Dedifferentiated amniotic fluid mesenchymal stem cell (primary cell): ENCODE measurements at regions not wholly inside any gene's neighbourhood (a gene's known extent, or its start where the extent isn't known, plus 50 kb on each side); places are given as distances from the start of the nearest gene placed in this dataset.
"Not testable (repeated sequence)": the region's sequence is repeated elsewhere in the genome, so short reads cannot be mapped to it uniquely, and the experiment has no call there.

Experiments used
- DNase-seq: peaks from one replicate; pipeline ENCODE4 v3.0.0-alpha.2; 2016; ENCODE audit errors: extremely low spot score

DNA sequence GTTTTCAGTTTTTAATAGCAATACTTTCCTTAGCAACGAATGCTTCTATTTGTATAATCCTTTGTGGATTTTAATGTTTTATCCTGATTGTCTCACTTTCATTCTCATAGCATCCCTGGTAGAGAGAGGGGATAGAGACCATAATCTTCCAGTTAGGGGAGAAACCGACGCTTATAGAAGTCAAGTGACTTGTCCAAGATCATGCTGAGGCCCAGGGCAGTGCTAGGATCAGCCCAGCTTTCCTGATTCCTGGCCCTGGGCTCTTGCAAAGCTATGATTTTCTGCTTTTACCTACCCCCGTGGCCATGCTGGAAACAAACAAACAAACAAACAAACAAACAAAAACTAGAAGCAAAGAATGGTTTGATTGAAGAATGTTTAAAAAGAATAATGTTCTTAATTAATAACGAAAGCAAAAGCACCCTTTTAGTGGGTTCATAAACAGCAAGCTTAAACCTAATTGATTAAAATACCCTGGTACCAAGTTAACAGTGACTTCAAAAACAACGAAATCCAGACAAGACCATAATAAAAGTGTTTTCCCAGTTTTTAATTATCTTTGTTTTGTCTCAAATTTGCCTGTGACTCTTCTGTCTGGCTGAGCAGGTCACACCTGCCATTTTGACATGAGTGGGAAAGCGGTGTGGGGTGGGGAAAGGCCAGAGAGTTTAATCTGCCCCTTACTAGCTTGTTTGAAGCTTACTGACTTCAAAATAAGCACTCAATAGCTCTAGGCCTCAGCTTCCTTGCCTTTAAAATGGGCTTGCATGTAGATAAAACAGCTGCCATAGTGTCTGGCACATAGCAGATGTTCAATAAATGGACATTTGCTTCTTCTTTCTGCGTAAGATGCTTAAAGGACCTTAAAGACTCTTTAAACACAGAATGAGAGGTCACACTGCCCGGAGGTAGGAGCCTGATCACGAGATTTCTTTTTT lies 116.6 kb upstream of the MYCN start:
- DNase-seq = no peak

DNA sequence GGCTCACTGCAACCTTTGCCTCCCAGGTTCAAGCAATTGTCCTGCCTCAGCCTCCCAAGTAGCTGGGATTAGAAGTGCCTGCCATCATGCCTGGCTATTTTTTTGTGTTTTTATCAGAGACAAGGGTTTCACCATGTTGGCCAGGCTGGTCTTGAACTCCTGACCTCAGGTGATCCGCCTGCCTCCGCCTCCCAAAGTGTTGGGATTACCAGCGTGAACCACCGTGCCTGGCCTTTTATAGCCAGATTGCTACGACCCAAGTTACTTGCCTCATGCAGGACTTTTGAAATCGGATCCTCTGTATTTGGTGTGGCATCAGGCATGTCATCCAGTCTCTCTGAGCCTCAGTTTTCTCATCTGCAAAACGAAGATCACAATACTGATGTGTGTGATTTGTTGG lies 115.9 kb upstream of the MYCN start:
- not testable (repeated sequence) for DNase-seq

DNA sequence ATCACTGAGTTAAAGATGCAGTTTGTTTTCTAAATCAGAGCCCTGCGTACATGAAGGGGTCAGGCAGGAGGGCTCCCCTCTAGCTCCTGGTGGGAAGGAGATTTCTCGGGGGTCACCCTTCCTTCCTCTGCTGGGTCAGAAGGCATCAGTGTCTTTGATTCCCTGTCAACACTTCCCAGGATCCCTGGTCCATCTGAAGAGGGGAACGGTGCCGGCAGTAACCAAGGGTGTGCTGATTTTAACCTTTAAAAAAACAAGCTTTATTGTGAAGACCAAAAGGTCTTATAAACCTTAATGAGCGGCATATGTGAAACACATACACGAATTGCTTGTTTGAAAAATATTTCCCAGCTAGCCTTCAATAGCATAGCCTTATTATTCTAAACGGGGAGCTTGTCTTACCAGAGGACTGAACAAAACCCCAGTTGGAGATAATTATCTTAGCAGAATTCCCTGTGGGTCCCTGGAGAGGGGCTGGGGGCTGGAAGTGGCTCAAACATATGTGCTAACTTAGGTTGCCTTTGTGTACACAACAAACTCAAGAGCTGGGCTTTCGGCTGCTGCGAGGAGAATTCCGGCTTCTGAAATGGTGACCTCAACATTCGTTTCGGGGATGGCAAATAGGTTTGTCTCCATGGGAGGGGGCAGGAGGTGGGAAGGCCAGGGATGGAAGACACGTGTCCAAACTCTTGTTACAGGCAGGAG lies 114.9 kb upstream of the MYCN start:
- no peak for DNase-seq

DNA sequence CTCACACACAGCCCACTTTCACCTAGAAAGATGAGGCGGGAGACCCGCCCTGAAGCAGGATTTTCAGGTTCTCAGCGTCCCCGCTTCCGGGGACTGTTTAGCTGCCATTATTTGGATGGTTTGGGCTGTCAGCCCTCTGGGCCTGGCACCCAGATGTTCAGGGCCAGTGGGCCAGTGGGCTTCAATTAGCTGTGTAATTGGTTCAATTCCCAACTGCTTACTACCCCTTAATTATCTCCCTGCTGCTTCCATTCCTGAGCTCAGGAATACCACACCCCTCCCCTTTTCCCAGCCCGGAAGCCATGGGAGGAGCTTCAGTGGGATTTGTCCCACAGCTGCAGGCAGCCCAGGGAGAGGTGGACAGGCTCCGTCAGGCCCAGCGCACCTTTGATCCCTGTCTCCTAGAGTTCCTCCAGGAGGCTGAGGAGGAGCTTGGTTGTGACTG lies 114.1 kb upstream of the MYCN start:
- DNase-seq = no peak

DNA sequence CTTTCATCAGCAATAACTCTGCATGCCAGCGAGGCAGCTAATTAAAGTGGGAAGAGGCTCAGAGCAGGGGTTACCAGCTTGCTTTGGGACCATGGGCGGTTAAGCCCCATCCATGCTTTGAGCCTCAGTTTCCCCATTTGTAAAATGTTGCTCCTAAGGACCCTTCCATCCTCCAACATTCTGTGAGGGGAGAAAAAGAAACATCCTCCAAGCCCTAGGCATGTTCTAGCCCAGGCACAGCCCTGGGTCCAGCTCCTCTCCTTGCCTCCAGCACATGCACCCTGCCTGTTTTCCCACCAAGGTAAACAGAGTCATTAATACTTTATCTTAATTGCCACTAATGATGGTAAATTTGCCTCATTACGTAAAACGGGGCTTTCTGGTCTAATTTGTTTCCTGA lies 113.3 kb upstream of the MYCN start:
- DNase-seq = no peak

DNA sequence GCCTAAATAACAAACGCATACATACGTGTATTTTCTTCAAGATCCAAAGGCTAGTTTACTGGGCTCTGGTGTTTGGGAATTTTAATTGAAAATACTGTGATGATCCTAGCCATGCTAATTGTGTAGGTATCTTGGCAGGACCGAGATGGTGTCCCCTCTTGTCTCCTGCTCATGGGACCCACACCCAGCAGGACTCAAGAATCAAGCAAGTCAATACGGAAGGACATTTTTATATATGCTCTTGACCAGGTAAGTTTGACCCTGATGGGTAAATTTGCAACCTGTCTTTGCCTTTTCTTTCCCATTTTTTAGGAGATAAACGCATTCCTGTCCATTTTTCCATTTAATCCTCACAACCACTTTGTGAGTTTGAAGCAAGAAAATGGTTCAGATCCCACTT lies 111.8 kb upstream of the MYCN start:
- DNase-seq = no peak

DNA sequence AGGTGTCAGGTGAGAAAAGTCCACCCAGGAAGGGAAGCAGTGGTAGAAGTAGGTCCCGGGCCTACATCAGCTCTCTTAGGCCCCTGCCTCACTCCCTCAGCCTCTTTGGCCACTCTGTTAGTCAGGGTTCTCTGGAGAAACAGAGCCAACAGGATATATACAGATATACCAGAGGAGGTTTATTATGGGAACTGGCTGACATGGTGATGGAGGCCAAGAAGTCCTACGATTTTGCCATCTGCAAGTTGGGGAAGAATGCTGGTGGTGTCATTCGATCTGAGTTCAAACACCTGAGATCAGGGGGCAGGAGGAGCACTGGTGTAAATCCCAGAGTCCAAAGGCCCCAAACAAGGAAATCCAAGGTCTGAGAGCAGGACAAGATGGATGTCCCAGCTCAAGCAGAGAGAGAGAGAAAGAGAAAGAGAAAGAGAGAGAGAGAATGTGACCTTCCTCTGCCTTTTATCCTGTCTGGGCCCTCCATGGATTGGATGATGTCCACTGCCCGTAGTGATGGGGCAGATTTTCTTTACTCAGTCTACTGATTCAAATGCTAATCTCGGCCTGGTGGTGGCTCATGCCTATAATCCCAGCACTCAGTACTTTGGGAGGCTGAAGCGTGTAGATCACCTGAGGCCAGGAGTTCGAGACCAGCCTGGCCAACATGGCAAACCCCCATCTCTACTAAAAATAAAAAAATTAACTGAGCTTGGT lies 111.1 kb upstream of the MYCN start:
- DNase-seq = no peak

DNA sequence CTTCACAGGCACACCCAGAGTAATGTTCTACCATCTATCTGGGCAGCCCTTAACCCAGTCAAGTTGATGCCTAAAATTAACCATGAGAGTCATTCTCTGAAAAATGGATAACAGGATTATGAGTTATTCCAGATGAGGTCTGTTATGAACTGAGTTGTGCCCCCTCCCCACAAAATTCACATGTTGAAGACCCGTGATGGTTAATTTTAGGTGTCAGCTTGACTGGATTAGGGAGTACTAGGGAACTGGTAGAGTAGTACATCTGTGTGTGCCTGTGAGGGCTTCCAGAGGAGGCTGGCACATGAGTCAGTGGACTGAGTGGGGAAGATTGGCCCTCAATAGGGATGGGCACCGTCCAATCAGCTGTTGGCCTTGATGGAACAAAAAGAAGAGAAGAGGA lies 110.4 kb upstream of the MYCN start:
- DNase-seq = no peak

DNA sequence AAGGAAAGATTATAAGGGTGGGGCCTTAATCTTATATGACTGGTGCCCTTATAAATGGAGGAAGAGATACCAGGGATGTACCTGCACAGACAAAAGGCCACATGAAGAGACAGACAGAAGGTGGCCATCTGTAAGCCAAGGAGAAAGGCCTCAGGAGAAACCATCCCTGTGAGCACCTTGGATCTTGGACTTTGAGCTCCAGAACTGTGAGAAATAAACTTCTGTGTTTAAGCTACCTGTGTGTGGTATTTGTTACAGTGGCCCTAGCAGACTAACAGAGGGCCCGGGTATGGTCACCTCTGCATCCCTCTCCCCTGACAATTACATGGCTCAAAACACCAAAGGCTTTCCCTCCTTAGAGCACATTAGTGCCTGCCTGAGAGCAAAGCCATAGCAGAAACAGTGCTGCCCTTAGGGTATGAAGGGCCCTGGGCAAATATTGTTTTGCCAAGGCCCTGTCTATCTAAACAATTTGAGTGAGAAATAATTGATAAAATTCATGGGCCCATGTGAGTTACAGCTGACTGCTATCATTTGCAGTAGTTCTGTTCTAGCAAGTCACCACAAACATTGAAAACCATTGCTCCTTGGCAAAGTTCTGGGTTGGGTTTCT lies 109.3 kb upstream of the MYCN start:
- no peak for DNase-seq

DNA sequence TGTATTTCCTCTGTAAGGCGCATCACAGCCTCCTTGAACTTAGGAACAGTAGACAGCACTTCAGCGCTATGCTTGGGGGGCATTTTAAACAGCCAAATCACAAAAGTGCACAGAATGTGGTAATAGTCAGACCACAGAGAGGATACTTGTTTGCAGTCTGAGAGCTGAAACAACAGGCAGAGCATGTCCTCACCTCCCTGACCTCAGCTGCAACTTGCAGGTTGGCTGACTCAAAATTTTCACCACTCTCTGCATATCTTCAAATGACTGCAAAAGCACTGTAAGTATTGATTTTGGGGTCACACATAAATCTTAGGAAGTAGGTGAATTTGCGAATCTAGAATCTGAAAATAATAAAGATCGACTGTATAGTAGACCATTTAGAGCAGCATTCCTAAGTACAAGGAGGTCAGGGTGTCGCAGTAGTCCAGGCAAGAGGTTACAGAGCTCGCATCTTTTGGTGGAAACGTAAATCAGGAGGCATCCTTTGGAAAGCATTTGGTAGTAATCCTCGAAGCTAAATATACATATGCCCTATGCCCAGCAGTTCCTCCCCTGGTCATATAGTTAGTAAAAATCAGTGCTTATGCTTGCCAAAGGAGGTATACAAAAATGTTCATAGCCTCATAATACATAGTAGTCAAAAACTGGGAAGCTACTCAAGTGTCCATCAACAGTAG lies 108.2 kb upstream of the MYCN start:
- no peak for DNase-seq

DNA sequence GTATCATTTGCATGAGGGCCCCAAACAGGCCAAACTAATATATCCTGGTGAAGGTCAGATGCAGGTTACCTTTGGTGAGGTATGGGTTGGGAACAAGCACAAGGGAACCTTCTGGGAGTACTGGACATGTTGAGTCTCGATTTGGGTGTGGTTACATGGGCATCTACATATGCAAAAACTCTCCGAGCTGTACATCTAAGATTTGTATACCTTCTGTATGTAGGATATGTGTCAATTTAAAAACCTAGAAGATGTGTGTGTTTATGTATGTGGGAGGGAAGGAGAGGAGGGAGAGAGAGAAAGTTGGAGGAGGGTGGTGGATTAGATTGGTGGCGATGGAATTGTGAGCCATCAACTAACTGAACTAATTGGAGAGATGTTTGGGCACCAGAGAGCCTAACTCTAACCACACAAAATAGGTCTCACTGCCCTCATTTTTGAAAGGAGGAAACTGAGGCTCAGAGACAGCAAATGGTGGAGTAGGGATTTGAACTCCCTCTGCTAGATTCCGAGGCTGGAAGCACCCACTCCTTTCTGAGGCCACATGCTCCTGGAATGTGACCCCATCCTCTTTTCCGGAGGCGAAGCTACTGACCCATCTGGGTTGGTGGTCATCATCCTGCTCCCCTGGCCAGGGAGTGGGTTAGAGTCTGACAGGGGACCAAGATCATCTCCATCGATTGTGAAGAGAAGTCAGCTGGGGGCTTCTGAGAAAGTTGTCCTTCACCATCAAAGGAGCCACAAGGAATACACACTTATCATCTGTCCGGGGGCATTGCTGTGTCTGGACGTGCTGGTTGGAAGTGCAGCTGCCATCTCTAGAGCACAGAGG lies 107.3 kb upstream of the MYCN start:
- DNase-seq = no peak

DNA sequence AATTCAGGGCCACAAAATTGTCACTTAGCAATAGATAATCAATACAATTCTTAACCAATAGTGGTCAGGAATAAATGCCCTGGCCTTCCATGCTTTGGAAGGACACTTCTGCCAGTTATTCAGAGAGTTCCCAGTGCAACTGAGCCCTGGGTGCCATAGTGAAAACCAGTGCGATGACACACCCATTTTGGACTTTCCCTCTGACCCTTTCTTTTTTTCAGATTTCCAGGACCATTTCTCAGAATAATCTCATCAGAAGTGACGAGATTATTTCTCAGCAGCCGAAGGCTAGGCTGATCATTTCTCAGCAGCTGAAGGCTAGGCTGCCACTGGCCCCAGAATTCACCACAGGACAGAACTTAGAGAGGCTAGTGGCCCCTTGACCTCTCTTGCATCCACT lies 106.6 kb upstream of the MYCN start:
- no peak for DNase-seq

DNA sequence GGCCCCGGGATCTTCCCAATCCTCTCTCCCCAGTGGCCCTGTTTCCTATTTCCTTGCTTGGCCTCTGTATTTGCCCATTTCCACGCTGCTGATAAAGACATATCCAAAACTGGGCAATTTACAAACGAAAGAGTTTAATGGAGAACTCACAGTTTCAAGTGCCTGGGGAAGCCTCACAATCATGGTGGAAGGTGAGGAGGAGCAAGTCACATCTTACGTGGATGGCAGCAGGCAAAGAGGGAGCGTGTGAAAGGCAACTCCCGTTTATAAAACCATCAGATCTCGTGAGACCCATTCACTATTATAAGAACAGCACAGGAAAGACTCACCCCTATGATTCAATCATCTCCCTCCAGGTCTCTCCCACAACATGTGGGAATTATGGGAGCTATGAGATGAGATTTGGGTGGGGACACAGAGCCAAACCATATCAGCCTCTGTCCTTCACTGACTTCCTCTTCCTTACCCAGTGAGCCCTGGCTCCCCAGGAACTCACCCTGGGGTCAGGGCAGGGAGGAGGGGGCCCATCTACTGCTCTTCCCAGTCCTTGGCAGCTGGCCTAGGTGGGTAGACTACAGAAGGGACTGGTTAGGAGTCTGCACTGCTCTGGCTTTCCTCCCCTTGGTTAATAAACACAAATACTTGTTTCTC lies 105.8 kb upstream of the MYCN start:
- DNase-seq = no peak

DNA sequence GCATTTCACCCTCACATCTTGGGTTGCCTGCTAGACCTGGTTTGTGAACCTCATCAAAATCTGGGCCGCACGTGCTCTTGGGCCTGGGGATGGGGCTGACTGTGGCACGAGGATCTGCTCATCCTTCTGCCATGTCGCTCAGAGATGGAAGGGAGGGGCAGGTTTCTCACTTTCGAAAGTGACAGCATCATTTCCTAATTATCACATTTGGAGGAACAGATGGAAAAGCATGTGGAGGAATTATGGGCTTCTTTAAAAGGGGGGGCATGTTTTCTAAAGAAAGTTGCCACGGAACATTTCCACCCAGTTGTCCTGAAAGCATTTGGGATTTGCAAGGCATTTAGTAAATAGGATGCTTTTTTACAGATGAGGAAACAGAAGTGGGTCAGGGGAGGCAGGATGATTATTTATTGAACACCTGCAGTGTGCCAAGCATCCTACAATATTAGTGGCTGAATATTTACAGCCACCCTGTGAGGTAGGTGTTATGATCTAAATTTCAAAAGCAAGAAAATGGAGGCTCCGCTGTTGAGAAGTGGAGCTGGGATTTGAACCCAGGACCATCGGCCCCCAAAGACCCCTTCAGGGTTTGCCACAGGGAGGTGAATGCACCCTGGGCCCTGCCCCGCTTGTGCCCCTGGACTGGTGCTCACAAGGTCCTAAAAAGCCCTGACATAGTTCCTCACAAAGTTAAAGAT lies 104.2 kb upstream of the MYCN start:
- no peak for DNase-seq

DNA sequence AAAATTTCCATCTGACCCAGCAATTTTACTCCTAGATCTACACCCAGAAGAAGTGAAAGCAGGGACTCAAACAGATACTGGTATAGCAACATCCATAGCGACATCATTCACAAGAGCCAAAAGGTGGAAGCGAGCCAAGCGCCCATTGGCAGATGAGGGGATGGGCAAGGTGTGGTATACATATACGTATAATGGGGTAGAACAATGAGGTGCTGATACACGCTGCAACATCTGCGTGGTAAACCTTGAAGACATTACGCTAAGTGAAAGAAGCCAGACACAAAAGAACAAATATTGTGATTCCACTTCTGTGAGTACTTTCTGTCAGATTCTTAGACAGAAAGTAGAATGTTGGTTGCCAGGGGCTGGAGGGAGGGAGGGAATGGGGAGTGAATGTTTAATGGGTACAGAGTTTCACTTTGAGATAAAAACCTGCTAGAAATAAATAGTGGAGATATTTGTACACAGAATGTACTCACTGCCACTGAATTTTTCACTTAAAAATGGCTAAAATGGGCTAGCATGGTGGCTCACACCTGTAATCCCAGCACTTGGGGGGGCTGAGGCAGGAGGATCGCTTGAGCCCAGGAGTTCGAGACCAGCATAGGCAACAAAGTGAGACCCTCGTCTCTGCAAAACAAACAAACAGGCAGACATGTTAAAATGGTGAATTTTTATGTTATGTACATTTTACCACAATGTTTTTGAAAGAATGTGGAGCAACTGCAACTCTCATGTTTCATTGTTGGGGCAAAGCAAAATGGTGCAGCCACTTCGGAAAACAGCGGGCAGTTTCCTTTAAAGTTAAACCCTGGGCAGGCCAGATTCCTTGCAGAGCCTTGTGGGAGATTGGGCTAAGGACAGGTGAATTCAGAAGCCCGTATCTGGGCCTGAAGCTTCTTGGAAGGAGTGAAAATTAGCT lies 103.4 kb upstream of the MYCN start:
- no peak for DNase-seq

DNA sequence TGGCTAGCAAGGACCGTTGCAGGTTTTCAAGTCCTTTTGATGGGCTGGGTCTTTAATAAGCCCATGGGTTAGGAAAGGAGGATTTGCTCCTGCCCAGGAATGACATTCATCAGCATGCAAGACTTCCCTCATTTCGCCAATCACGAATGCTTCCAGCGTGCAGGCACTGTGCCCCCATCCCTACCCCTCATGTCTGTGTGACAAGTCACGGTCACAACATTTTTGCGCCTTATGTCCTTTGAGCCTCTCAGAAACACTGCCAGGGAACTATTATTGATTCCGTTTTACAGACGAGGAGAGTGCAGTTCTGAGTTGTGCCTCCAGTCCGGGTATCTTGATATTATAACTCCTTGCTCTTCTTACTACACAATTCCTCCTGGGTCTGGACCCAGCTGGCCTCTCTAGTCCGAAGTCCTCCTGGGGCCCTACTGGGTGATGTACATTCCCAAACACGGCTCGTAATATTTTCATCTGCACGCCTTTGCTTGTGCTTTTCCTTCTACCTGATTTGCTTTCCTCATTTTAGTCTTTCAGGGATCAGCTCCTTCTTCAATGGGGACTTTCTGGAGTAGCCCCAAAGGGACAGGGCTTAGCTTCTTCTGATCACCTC lies 101.8 kb upstream of the MYCN start:
- no peak for DNase-seq

DNA sequence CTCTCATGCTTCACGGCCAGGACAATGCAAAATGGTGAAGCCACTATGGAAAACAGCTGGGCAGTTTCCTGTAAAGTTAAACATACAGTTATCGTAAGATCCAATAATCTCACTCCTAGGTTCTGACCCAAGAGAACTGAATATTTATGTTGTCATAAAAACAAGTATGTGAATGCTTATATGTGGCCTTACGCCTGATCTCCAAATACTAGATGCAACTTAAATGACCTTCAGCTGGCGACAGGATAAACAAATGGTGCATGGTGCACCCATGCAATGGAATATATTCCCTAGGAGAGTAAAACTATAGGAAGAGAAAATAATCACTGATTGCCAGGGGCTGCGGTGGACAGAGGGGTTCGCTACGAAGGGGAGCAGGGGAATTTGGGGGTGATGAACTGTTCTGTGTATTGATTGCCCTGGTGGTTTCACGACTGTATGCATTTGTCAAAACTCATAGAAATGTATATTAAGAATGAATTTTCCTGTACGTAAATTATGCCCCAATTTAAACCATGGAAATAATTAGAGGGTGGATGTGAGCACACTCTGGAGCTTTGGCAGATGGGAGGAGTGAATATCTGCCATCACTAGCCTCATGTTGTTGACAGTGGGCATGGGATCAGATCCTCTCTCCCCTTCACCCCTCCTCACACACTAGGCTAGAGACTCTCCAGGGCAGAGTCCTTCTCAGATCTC lies 100.8 kb upstream of the MYCN start:
- DNase-seq = no peak
